ENCODE measurements at regions not wholly inside any gene's neighbourhood (a gene's known extent, or its start where the extent isn't known, plus 50 kb on each side); places are given as distances from the start of the nearest gene placed in this dataset.

GRCh38 chr14:71576472-71576871, 355.8 kb upstream of the RGS6 start:
- intact Hi-C loops (cut with DNase I; ENCODE audit: low total_unique reads): no loop called here
- no peak for DNase-seq (ENCODE audit: low spot score in 2 of 2)
- 89 to 100% methylated on average over 2 of the region's 2 CpGs for WGBS, 2 donors
- TF ChIP-seq CTCF (IDR thresholded peaks at IDR 0.05) (no peak), POLR2A (IDR thresholded peaks at IDR 0.05) (no peak)
- no peak overlapping the region for H3K4me3 ChIP-seq (ENCODE audit: low read depth, poor library complexity, severe bottlenecking)

- intact Hi-C loops (cut with DNase I; ENCODE audit: low total_unique reads): no loop called here
- TF ChIP-seq CTCF (IDR thresholded peaks at IDR 0.05): no peak
- TF ChIP-seq POLR2A (IDR thresholded peaks at IDR 0.05): no peak
- DNase-seq (ENCODE audit: low spot score in 2 of 2): no peak
- no peak overlapping the region for H3K4me3 ChIP-seq (ENCODE audit: low read depth, poor library complexity, severe bottlenecking)
- WGBS, 2 donors: 86 to 91% methylated on average over 3 of the region's 3 CpGs
These were observed 352.9 kb upstream of the RGS6 start for GRCh38 chr14:71579331-71579730.

GRCh38 chr14:71582705-71583104, 349.5 kb upstream of the RGS6 start:
- TF ChIP-seq CTCF (IDR thresholded peaks at IDR 0.05): no peak
- no peak for TF ChIP-seq POLR2A (IDR thresholded peaks at IDR 0.05)
- WGBS, 2 donors: 91 to 93% methylated on average over 1 of the region's 1 CpG
- intact Hi-C loops (cut with DNase I; ENCODE audit: low total_unique reads): no loop called here
- no peak overlapping the region for H3K4me3 ChIP-seq (ENCODE audit: low read depth, poor library complexity, severe bottlenecking)
- no peak for DNase-seq (ENCODE audit: low spot score in 2 of 2)

GRCh38 chr14:71583194-71583593, 349.0 kb upstream of the RGS6 start:
- no peak overlapping the region for H3K4me3 ChIP-seq (ENCODE audit: low read depth, poor library complexity, severe bottlenecking)
- intact Hi-C loops (cut with DNase I; ENCODE audit: low total_unique reads): no loop called here
- WGBS, 2 donors: 77 to 79% methylated on average over 2 of the region's 2 CpGs
- TF ChIP-seq CTCF (IDR thresholded peaks at IDR 0.05): no peak
- no peak for TF ChIP-seq POLR2A (IDR thresholded peaks at IDR 0.05)
- no peak for DNase-seq (ENCODE audit: low spot score in 2 of 2)

GRCh38 chr14:71583705-71584104, 348.5 kb upstream of the RGS6 start:
- intact Hi-C loops (cut with DNase I; ENCODE audit: low total_unique reads): loop anchor here (1.0 kb wide), 1 partner anchor 26 kb away; no protein-coding TSS in a partner anchor
- TF ChIP-seq POLR2A (IDR thresholded peaks at IDR 0.05) (no peak), CTCF (IDR thresholded peaks at IDR 0.05) (no peak)

GRCh38 chr14:71585361-71585760, 346.9 kb upstream of the RGS6 start:
- intact Hi-C loops (cut with DNase I; ENCODE audit: low total_unique reads): no loop called here
- no peak for DNase-seq (ENCODE audit: low spot score in 2 of 2)
- TF ChIP-seq CTCF (IDR thresholded peaks at IDR 0.05): no peak
- no peak for TF ChIP-seq POLR2A (IDR thresholded peaks at IDR 0.05)
- H3K4me3 ChIP-seq (ENCODE audit: low read depth, poor library complexity, severe bottlenecking): no peak overlapping the region

More at GRCh38 chr14:71583705-71584104, 348.5 kb upstream of the RGS6 start:
- H3K4me3 ChIP-seq (ENCODE audit: low read depth, poor library complexity, severe bottlenecking): no peak overlapping the region
- no peak for DNase-seq (ENCODE audit: low spot score in 2 of 2)

Measured in lower leg skin (tissue), 4 donors.